ENCODE measurements at regions not wholly inside any gene's neighbourhood (a gene's known extent, or its start where the extent isn't known, plus 50 kb on each side); places are given as distances from the start of the nearest gene placed in this dataset.
"Not testable (repeated sequence)": the region's sequence is repeated elsewhere in the genome, so short reads cannot be mapped to it uniquely, and the experiment has no call there.

DNA sequence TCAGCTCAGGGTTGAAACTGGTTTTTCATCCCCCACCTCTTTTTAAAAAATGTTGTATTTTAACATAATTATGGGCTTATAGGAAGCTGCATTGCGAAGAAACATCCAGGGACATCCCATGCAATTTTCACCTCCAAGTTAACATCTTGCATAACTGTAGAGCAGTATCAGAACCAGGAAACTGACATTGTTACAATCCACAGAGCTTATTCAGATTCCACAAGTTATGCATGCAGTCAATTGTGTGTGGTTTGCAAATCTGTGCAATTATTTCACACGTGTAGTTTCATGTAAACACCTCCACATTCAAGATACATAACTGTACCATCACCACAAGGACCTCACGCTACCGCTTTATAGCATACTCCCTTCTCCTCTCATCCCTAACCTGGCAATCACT is 97.5 kb upstream of the GATB start:
- H2AFZ ChIP-seq (ENCODE audit: low read length, unreplicated experiment): no peak overlapping the region
- H3K4me3 ChIP-seq (ENCODE audit: low read depth, low read length): no peak overlapping the region
- no peaks in the 10 kb centered on the region for H3K36me3 ChIP-seq (ENCODE audit: insufficient read depth, low read length)
- no peak overlapping the region for H3K27ac ChIP-seq (ENCODE audit: low read depth, low read length)
- H3K4me1 ChIP-seq (ENCODE audit: control insufficient read depth, insufficient read depth, low read length, unreplicated experiment): peaks cover 4% of the 10 kb centered on the region
- no peaks in the 10 kb centered on the region for H3K79me2 ChIP-seq (ENCODE audit: control insufficient read depth, insufficient read depth, low read length, unreplicated experiment)
- 0 out of 2 replicates have a peak, but pooled peaks cover 10% of the 10 kb centered on the region for H3K27me3 ChIP-seq (ENCODE audit: insufficient read depth, low read length)

GRCh38 chr4:151857368-151857767 is 96.6 kb upstream of the GATB start:
- H3K4me1 ChIP-seq (ENCODE audit: control insufficient read depth, insufficient read depth, low read length, unreplicated experiment): peaks cover 4% of the 10 kb centered on the region

GRCh38 chr4:151855747-151856146 is 94.9 kb upstream of the GATB start:
- Histone ChIP-seq H3K4me1 (ENCODE audit: control insufficient read depth, insufficient read depth, low read length, unreplicated experiment) (peaks cover 10% of the 10 kb centered on the region), H3K4me3 (ENCODE audit: low read depth, low read length) (no peak overlapping the region), H3K36me3 (ENCODE audit: insufficient read depth, low read length) (no peaks in the 10 kb centered on the region), H3K27ac (ENCODE audit: low read depth, low read length) (no peak overlapping the region), H2AFZ (ENCODE audit: low read length, unreplicated experiment) (no peak overlapping the region), H3K79me2 (ENCODE audit: control insufficient read depth, insufficient read depth, low read length, unreplicated experiment) (no peaks in the 10 kb centered on the region), H3K27me3 (ENCODE audit: insufficient read depth, low read length) (0 out of 2 replicates have a peak, but pooled peaks cover 5% of the 10 kb centered on the region)

More at GRCh38 chr4:151857368-151857767, 96.6 kb upstream of the GATB start:
- no peak overlapping the region for H3K27ac ChIP-seq (ENCODE audit: low read depth, low read length)
- 0 out of 2 replicates have a peak, but pooled peaks cover 9% of the 10 kb centered on the region for H3K27me3 ChIP-seq (ENCODE audit: insufficient read depth, low read length)
- no peaks in the 10 kb centered on the region for H3K79me2 ChIP-seq (ENCODE audit: control insufficient read depth, insufficient read depth, low read length, unreplicated experiment)
- peak overlapping the region; percentile 72 for H3K4me3 ChIP-seq (ENCODE audit: low read depth, low read length)
- H3K36me3 ChIP-seq (ENCODE audit: insufficient read depth, low read length): no peaks in the 10 kb centered on the region
- peak overlapping the region; percentile 12 for H2AFZ ChIP-seq (ENCODE audit: low read length, unreplicated experiment)

- H3K27me3 ChIP-seq (ENCODE audit: insufficient read depth, low read length): 0 out of 2 replicates have a peak, but pooled peaks cover 5% of the 10 kb centered on the region
- no peaks in the 10 kb centered on the region for H3K79me2 ChIP-seq (ENCODE audit: control insufficient read depth, insufficient read depth, low read length, unreplicated experiment)
- no peak overlapping the region for H3K27ac ChIP-seq (ENCODE audit: low read depth, low read length)
- H3K4me3 ChIP-seq (ENCODE audit: low read depth, low read length): no peak overlapping the region
- H3K4me1 ChIP-seq (ENCODE audit: control insufficient read depth, insufficient read depth, low read length, unreplicated experiment): peaks cover 10% of the 10 kb centered on the region
- no peak overlapping the region for H2AFZ ChIP-seq (ENCODE audit: low read length, unreplicated experiment)
- H3K36me3 ChIP-seq (ENCODE audit: insufficient read depth, low read length): no peaks in the 10 kb centered on the region
Observed at GRCh38 chr4:151854731-151855130, 93.9 kb upstream of the GATB start.

DNA sequence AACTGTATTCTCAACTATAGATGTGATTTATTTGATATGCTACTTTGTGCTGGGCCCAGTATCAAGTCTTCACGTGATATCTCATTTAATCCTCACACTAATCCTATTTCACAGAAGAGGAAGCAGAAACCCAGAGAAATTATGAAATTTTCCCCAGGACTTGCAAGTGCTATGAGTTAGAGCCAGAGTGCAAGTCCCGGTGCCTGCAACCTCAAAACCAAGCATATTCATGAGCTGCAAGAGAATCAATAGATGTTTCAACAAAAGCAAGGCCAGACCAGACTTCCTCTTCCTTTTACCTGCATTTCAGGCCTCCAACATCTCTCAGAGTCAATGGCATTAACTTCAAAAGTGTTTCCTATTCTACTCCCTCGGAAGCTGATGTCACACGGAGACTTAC is 92.2 kb upstream of the GATB start:
- Histone ChIP-seq H3K36me3 (ENCODE audit: insufficient read depth, low read length) (no peaks in the 10 kb centered on the region), H3K27ac (ENCODE audit: low read depth, low read length) (no peak overlapping the region), H2AFZ (ENCODE audit: low read length, unreplicated experiment) (no peak overlapping the region)

DNA sequence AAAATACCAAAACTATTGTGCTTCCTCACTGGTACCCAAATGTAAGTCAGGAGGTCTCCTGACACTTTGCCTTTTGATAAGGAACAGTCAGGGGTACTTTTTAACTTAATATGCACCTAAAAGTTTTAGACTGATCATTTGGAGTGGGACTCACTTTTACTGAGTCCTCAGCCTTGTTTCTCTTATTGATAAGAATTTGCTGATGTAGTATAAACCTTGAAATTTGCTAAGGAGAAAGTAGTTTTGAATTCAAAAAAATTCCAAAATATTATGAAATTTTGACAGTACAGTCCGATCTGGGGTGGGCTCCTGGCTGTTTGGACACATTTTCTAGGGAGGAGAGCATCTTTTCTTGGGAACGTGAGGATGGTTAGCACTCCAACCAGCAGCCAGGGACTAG is 91.4 kb upstream of the GATB start:
- no peak overlapping the region for H3K4me3 ChIP-seq (ENCODE audit: low read depth, low read length)
- H3K27ac ChIP-seq (ENCODE audit: low read depth, low read length): no peak overlapping the region
- H3K27me3 ChIP-seq (ENCODE audit: insufficient read depth, low read length): no peaks in the 10 kb centered on the region
- no peak overlapping the region for H2AFZ ChIP-seq (ENCODE audit: low read length, unreplicated experiment)
- no peaks in the 10 kb centered on the region for H3K36me3 ChIP-seq (ENCODE audit: insufficient read depth, low read length)
- no peaks in the 10 kb centered on the region for H3K79me2 ChIP-seq (ENCODE audit: control insufficient read depth, insufficient read depth, low read length, unreplicated experiment)
- H3K4me1 ChIP-seq (ENCODE audit: control insufficient read depth, insufficient read depth, low read length, unreplicated experiment): peaks cover 10% of the 10 kb centered on the region

More for the DNA sequence above, 92.2 kb upstream of the GATB start:
- Histone ChIP-seq H3K27me3 (ENCODE audit: insufficient read depth, low read length) (0 out of 2 replicates have a peak, but pooled peaks cover 3% of the 10 kb centered on the region), H3K4me1 (ENCODE audit: control insufficient read depth, insufficient read depth, low read length, unreplicated experiment) (peaks cover 10% of the 10 kb centered on the region), H3K4me3 (ENCODE audit: low read depth, low read length) (no peak overlapping the region), H3K79me2 (ENCODE audit: control insufficient read depth, insufficient read depth, low read length, unreplicated experiment) (no peaks in the 10 kb centered on the region)

DNA sequence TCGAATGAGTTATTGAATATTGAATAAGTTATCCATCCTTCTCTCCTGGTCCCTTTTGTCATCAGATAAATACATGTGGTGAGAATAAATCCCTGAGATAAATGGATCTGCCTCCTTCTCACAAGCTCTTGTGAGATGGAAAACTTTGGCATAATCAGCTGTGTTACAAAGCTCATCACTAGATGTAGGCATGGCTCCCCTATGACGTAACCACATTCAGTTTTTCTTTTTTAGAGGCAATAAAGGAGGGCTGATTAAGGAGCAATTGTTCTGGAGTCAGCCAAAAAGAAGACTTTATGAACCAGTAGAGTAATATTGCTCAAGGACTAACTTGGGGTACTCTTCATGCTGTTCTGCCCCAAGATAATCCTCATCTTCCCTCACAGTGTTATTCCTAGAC is 90.5 kb upstream of the GATB start:
- Histone ChIP-seq H3K4me3 (ENCODE audit: low read depth, low read length) (no peak overlapping the region), H3K27me3 (ENCODE audit: insufficient read depth, low read length) (no peaks in the 10 kb centered on the region), H3K27ac (ENCODE audit: low read depth, low read length) (peak overlapping the region; percentile 73)

DNA sequence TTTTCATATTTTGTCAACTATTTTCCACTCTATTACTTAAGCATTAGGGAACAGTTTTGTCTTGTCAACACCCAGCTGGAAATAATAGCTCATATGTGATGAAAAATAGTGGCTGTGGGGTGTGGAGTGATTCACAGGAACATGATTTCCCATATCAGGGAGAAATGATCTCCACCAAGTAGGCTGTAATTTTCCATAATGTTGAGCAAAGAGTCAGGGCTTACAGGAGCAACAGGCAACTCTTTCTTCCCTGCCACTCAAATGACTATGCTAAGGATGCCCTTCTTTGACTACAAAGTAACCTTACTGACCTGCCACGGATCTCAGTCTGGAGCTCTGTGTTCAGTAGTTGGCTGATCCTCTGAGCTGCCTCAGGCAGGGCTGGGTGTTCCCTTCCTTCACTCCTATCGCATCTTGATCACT is 90.0 kb upstream of the GATB start:
- H3K36me3 ChIP-seq (ENCODE audit: insufficient read depth, low read length): no peaks in the 10 kb centered on the region
- no peaks in the 10 kb centered on the region for H3K27me3 ChIP-seq (ENCODE audit: insufficient read depth, low read length)
- no peak overlapping the region for H3K4me3 ChIP-seq (ENCODE audit: low read depth, low read length)
- no peak overlapping the region for H2AFZ ChIP-seq (ENCODE audit: low read length, unreplicated experiment)
- no peaks in the 10 kb centered on the region for H3K79me2 ChIP-seq (ENCODE audit: control insufficient read depth, insufficient read depth, low read length, unreplicated experiment)
- H3K27ac ChIP-seq (ENCODE audit: low read depth, low read length): peak overlapping the region; percentile 73
- H3K4me1 ChIP-seq (ENCODE audit: control insufficient read depth, insufficient read depth, low read length, unreplicated experiment): peaks cover 6% of the 10 kb centered on the region

More for the DNA sequence above, 90.5 kb upstream of the GATB start:
- Histone ChIP-seq H3K4me1 (ENCODE audit: control insufficient read depth, insufficient read depth, low read length, unreplicated experiment) (peaks cover 6% of the 10 kb centered on the region), H3K36me3 (ENCODE audit: insufficient read depth, low read length) (no peaks in the 10 kb centered on the region), H3K79me2 (ENCODE audit: control insufficient read depth, insufficient read depth, low read length, unreplicated experiment) (no peaks in the 10 kb centered on the region), H2AFZ (ENCODE audit: low read length, unreplicated experiment) (no peak overlapping the region)

GRCh38 chr4:151845551-151845950 is 84.7 kb upstream of the GATB start:
- not testable (repeated sequence) for H3K27ac ChIP-seq (ENCODE audit: low read depth, low read length); H3K79me2 ChIP-seq (ENCODE audit: control insufficient read depth, insufficient read depth, low read length, unreplicated experiment); H3K27me3 ChIP-seq (ENCODE audit: insufficient read depth, low read length); H3K36me3 ChIP-seq (ENCODE audit: insufficient read depth, low read length); H3K4me3 ChIP-seq (ENCODE audit: low read depth, low read length); H2AFZ ChIP-seq (ENCODE audit: low read length, unreplicated experiment); H3K4me1 ChIP-seq (ENCODE audit: control insufficient read depth, insufficient read depth, low read length, unreplicated experiment)

DNA sequence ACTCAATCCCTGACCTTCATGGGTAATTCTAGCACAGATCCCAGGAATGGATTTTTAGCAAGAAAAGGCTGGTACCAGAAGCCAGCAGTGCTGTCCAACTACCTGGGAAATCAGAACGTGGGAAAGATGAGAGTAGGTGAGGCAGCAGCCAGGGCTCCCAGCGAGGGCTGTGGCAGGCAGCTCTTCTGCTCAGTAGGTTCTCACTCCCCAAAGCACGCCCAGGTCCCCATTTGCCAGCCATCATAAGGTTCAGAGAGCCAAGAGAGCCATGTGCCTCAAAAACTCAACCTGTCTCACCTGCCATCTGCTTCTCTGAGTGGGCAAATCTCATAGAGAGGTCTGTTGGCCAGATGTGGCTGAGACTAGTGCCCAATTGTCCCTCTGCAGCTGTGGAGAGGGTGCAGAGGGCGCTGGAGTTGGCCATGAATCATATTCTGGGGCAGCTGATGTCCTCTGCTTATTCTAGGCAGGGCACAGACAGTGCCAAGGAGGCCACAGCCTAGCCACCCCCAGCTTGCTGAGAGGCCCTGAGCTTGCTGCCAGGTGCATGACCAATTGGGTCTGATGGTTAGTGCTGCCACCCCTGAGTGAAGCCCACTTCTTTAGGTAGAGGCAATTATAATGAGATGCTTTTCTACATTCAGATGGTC is 81.7 kb upstream of the GATB start:
- Histone ChIP-seq H3K27me3 (ENCODE audit: insufficient read depth, low read length) (peaks cover 13% of the 10 kb centered on the region), H3K4me1 (ENCODE audit: control insufficient read depth, insufficient read depth, low read length, unreplicated experiment) (no peaks in the 10 kb centered on the region), H2AFZ (ENCODE audit: low read length, unreplicated experiment) (no peak overlapping the region), H3K27ac (ENCODE audit: low read depth, low read length) (no peak overlapping the region), H3K4me3 (ENCODE audit: low read depth, low read length) (no peak overlapping the region), H3K36me3 (ENCODE audit: insufficient read depth, low read length) (no peaks in the 10 kb centered on the region), H3K79me2 (ENCODE audit: control insufficient read depth, insufficient read depth, low read length, unreplicated experiment) (no peaks in the 10 kb centered on the region)

DNA sequence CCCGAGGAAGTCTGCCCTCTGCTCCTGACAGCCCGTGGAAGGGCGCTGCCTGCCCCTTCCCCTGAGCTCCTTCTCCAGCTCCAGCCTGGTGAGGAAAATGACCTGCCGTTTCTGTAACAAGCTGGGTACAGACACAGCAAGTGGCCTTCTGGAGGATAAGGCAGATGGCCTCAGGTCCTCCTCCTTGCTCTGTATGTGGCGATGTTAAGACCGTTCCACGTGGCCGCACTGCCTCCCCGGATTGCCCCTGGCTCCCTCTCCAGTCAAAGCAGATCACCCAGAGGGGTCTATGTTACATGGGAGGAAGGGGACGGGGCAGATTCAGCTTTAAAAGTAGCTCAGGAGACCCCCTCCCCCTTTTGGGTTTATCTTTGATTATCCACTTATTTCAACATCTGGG is 80.3 kb upstream of the GATB start:
- Histone ChIP-seq H2AFZ (ENCODE audit: low read length, unreplicated experiment) (no peak overlapping the region), H3K4me3 (ENCODE audit: low read depth, low read length) (no peak overlapping the region), H3K27ac (ENCODE audit: low read depth, low read length) (no peak overlapping the region), H3K79me2 (ENCODE audit: control insufficient read depth, insufficient read depth, low read length, unreplicated experiment) (no peaks in the 10 kb centered on the region), H3K36me3 (ENCODE audit: insufficient read depth, low read length) (no peaks in the 10 kb centered on the region), H3K27me3 (ENCODE audit: insufficient read depth, low read length) (peaks cover 13% of the 10 kb centered on the region), H3K4me1 (ENCODE audit: control insufficient read depth, insufficient read depth, low read length, unreplicated experiment) (no peaks in the 10 kb centered on the region)
